ENCODE measurements at regions not wholly inside any gene's neighbourhood (a gene's known extent, or its start where the extent isn't known, plus 50 kb on each side); places are given as distances from the start of the nearest gene placed in this dataset.

GRCh38 chr3:141669434-141669833 is 68.7 kb upstream of the RNF7 start:
- TF ChIP-seq POLR2A (IDR thresholded peaks at IDR 0.05; ENCODE audit: low read depth, low read length): no peak
- no peak for TF ChIP-seq SPI1 (IDR thresholded peaks at IDR 0.05; ENCODE audit: low read depth, low read length)
- TF ChIP-seq TAF1 (IDR thresholded peaks at IDR 0.05; ENCODE audit: low read depth, low read length): no peak
- no peak for TF ChIP-seq POLR2AphosphoS5 (IDR thresholded peaks at IDR 0.05; ENCODE audit: low read depth, low read length)
- DNase-seq (ENCODE audit: insufficient read length, low spot score): no peak
- no peak for FAIRE-seq

GRCh38 chr3:141677701-141678100 is 60.4 kb upstream of the RNF7 start:
- DNase-seq (ENCODE audit: insufficient read length, low spot score) (no peak), FAIRE-seq (no peak)
- TF ChIP-seq POLR2A (IDR thresholded peaks at IDR 0.05; ENCODE audit: low read depth, low read length) (no peak), POU2F2 (IDR thresholded peaks at IDR 0.05; ENCODE audit: low read depth, low read length) (no peak), PAX5 (IDR thresholded peaks at IDR 0.05; ENCODE audit: insufficient read depth, low read length, severe bottlenecking) (no peak), SPI1 (IDR thresholded peaks at IDR 0.05; ENCODE audit: low read depth, low read length) (no peak), TAF1 (IDR thresholded peaks at IDR 0.05; ENCODE audit: low read depth, low read length) (no peak), POLR2AphosphoS5 (IDR thresholded peaks at IDR 0.05; ENCODE audit: low read depth, low read length) (no peak)

- no peak for FAIRE-seq
- no peak for TF ChIP-seq TAF1 (IDR thresholded peaks at IDR 0.05; ENCODE audit: low read depth, low read length)
- no peak for TF ChIP-seq POU2F2 (IDR thresholded peaks at IDR 0.05; ENCODE audit: low read depth, low read length)
- no peak for TF ChIP-seq POLR2A (IDR thresholded peaks at IDR 0.05; ENCODE audit: low read depth, low read length)
- DNase-seq (ENCODE audit: insufficient read length, low spot score): no peak
Observed at GRCh38 chr3:141680620-141681389, 57.3 kb upstream of the RNF7 start.

GRCh38 chr3:141681390-141681780 is 56.7 kb upstream of the RNF7 start:
- no peak for DNase-seq (ENCODE audit: insufficient read length, low spot score)
- FAIRE-seq: no peak
- TF ChIP-seq POLR2A (IDR thresholded peaks at IDR 0.05; ENCODE audit: low read depth, low read length) (no peak), POU2F2 (IDR thresholded peaks at IDR 0.05; ENCODE audit: low read depth, low read length) (no peak), POLR2AphosphoS5 (IDR thresholded peaks at IDR 0.05; ENCODE audit: low read depth, low read length) (no peak), TAF1 (IDR thresholded peaks at IDR 0.05; ENCODE audit: low read depth, low read length) (no peak), SPI1 (IDR thresholded peaks at IDR 0.05; ENCODE audit: low read depth, low read length) (no peak), PAX5 (IDR thresholded peaks at IDR 0.05; ENCODE audit: insufficient read depth, low read length, severe bottlenecking) (no peak)

GRCh38 chr3:141682007-141682406 is 56.1 kb upstream of the RNF7 start:
- no peak for TF ChIP-seq SPI1 (IDR thresholded peaks at IDR 0.05; ENCODE audit: low read depth, low read length)
- TF ChIP-seq TAF1 (IDR thresholded peaks at IDR 0.05; ENCODE audit: low read depth, low read length): no peak
- TF ChIP-seq POLR2AphosphoS5 (IDR thresholded peaks at IDR 0.05; ENCODE audit: low read depth, low read length): no peak
- no peak for TF ChIP-seq PAX5 (IDR thresholded peaks at IDR 0.05; ENCODE audit: insufficient read depth, low read length, severe bottlenecking)
- no peak for TF ChIP-seq POU2F2 (IDR thresholded peaks at IDR 0.05; ENCODE audit: low read depth, low read length)
- no peak for TF ChIP-seq POLR2A (IDR thresholded peaks at IDR 0.05; ENCODE audit: low read depth, low read length)
- no peak for FAIRE-seq
- DNase-seq (ENCODE audit: insufficient read length, low spot score): no peak

- FAIRE-seq (no peak), DNase-seq (ENCODE audit: insufficient read length, low spot score) (no peak)
- TF ChIP-seq POU2F2 (IDR thresholded peaks at IDR 0.05; ENCODE audit: low read depth, low read length) (no peak), PAX5 (IDR thresholded peaks at IDR 0.05; ENCODE audit: insufficient read depth, low read length, severe bottlenecking) (no peak), POLR2A (IDR thresholded peaks at IDR 0.05; ENCODE audit: low read depth, low read length) (no peak), TAF1 (IDR thresholded peaks at IDR 0.05; ENCODE audit: low read depth, low read length) (no peak), SPI1 (IDR thresholded peaks at IDR 0.05; ENCODE audit: low read depth, low read length) (no peak), POLR2AphosphoS5 (IDR thresholded peaks at IDR 0.05; ENCODE audit: low read depth, low read length) (no peak)
Observed at GRCh38 chr3:141682921-141683320, 55.2 kb upstream of the RNF7 start.

- TF ChIP-seq POLR2A (IDR thresholded peaks at IDR 0.05; ENCODE audit: low read depth, low read length) (no peak), TAF1 (IDR thresholded peaks at IDR 0.05; ENCODE audit: low read depth, low read length) (no peak), PAX5 (IDR thresholded peaks at IDR 0.05; ENCODE audit: insufficient read depth, low read length, severe bottlenecking) (no peak), POLR2AphosphoS5 (IDR thresholded peaks at IDR 0.05; ENCODE audit: low read depth, low read length) (no peak), POU2F2 (IDR thresholded peaks at IDR 0.05; ENCODE audit: low read depth, low read length) (no peak), SPI1 (IDR thresholded peaks at IDR 0.05; ENCODE audit: low read depth, low read length) (no peak)
- FAIRE-seq: no peak
Observed at GRCh38 chr3:141684758-141685157, 53.3 kb upstream of the RNF7 start.

GRCh38 chr3:141686466-141687291 is 51.4 kb upstream of the RNF7 start:
- TF ChIP-seq POU2F2 (IDR thresholded peaks at IDR 0.05; ENCODE audit: low read depth, low read length) (no peak), POLR2AphosphoS5 (IDR thresholded peaks at IDR 0.05; ENCODE audit: low read depth, low read length) (no peak), PAX5 (IDR thresholded peaks at IDR 0.05; ENCODE audit: insufficient read depth, low read length, severe bottlenecking) (no peak), TAF1 (IDR thresholded peaks at IDR 0.05; ENCODE audit: low read depth, low read length) (no peak), POLR2A (IDR thresholded peaks at IDR 0.05; ENCODE audit: low read depth, low read length) (no peak), SPI1 (IDR thresholded peaks at IDR 0.05; ENCODE audit: low read depth, low read length) (no peak)
- FAIRE-seq (peak; percentile 54), DNase-seq (ENCODE audit: insufficient read length, low spot score) (no peak)

More at GRCh38 chr3:141684758-141685157, 53.3 kb upstream of the RNF7 start:
- DNase-seq (ENCODE audit: insufficient read length, low spot score): no peak

Measured in GM12891 (cell line).